NOMO-1 treated with DMSO at 0.1 percent for 48 hours (cell line): ENCODE measurements at regions not wholly inside any gene's neighbourhood (a gene's known extent, or its start where the extent isn't known, plus 50 kb on each side); places are given as distances from the start of the nearest gene placed in this dataset.
"Not testable (repeated sequence)": the region's sequence is repeated elsewhere in the genome, so short reads cannot be mapped to it uniquely, and the experiment has no call there.

ENCODE experiments used
- DNase-seq: peaks from one replicate; lab custom pipeline; 2025; ENCODE audit not compliant: unreplicated experiment; lab: John Stamatoyannopoulos, UW

GRCh38 chr1:114032271-114033215 is 53.3 kb downstream of the OLFML3 start:
- no peak for DNase-seq

GRCh38 chr1:114033216-114033706 is 54.0 kb downstream of the OLFML3 start:
- DNase-seq: peak; percentile 52

- DNase-seq: no peak
Observed at GRCh38 chr1:114033961-114034360, 54.7 kb downstream of the OLFML3 start.

GRCh38 chr1:114034567-114035303 is 55.5 kb downstream of the OLFML3 start:
- no peak for DNase-seq

GRCh38 chr1:114035304-114035700 is 56.0 kb downstream of the OLFML3 start:
- DNase-seq: no peak

- not testable (repeated sequence) for DNase-seq
Observed at GRCh38 chr1:114036841-114037630, 57.8 kb downstream of the OLFML3 start.

- no peak for DNase-seq
Observed at GRCh38 chr1:114037631-114037890, 58.3 kb downstream of the OLFML3 start.

GRCh38 chr1:114037962-114038816 is 58.9 kb downstream of the OLFML3 start:
- no peak for DNase-seq
